MCF 10A (cell line): ENCODE measurements at regions not wholly inside any gene's neighbourhood (a gene's known extent, or its start where the extent isn't known, plus 50 kb on each side); places are given as distances from the start of the nearest gene placed in this dataset.

Experiments
- BruUV-seq: library from RNA; stranded (reverse); fragments of 400-500 nt; replicated peaks from 2 replicates; lab custom pipeline; 2021; lab: Mats Ljungman, UMichigan
- CTCF ChIA-PET: fragments of 300-600 bp; sonication (Branson Sonifier 250); formaldehyde crosslinking; extraction: SDS; loops from one replicate; lab custom pipeline; 2021; ENCODE audit warnings: antibody characterized with exemption, inconsistent platforms; lab: Yijun Ruan, JAX
- POLR2A ChIA-PET: fragments of 300-600, 350-650 bp; sonication (Branson Sonifier 250); formaldehyde crosslinking; extraction: SDS; loops from one replicate; lab custom pipeline; 2020; ENCODE audit warnings: antibody characterized with exemption, inconsistent platforms; lab: Yijun Ruan, JAX
- DNase-seq: peaks from one replicate; pipeline ENCODE4 v3.0.0-alpha.2; 2018; ENCODE audit not compliant: unreplicated experiment
- H3K27ac Mint-ChIP-seq: one replicate; pipeline ENCODE4 v1.8.0; 2022; ENCODE audit warnings: mild to moderate bottlenecking, low read depth, mixed read lengths; ENCODE audit not compliant: unreplicated experiment
- H3K27me3 Mint-ChIP-seq: one replicate; pipeline ENCODE4 v1.8.0; 2022; ENCODE audit warnings: mixed read lengths; ENCODE audit not compliant: insufficient read depth, unreplicated experiment
- H3K36me3 Mint-ChIP-seq: one replicate; pipeline ENCODE4 v1.8.0; 2022; ENCODE audit warnings: mild to moderate bottlenecking, moderate library complexity, mixed read lengths; ENCODE audit not compliant: insufficient read depth, unreplicated experiment
- H3K4me1 Mint-ChIP-seq: one replicate; pipeline ENCODE4 v1.8.0; 2022; ENCODE audit warnings: mixed read lengths; ENCODE audit not compliant: insufficient read depth, unreplicated experiment
- H3K4me3 Mint-ChIP-seq: one replicate; pipeline ENCODE4 v1.8.0; 2022; ENCODE audit warnings: mild to moderate bottlenecking, moderate library complexity, mixed read lengths; ENCODE audit not compliant: unreplicated experiment
- H3K9me3 Mint-ChIP-seq: one replicate; pipeline ENCODE4 v1.8.0; 2022; ENCODE audit warnings: mixed read lengths; ENCODE audit not compliant: unreplicated experiment
- intact Hi-C: fragments of 100-400 bp; cut with micrococcal nuclease; formaldehyde crosslinking; loops from 2 replicates; pipeline ENCODE4 v1.14.1; 2022
- TF ChIP-seq, protein P1 (sequence below): fragments of 200-600 bp; IDR thresholded peaks from one replicate; pipeline ENCODE4 v1.8.0; 2022; ENCODE audit warnings: antibody characterized with exemption, mild to moderate bottlenecking; ENCODE audit not compliant: unreplicated experiment

DNA sequence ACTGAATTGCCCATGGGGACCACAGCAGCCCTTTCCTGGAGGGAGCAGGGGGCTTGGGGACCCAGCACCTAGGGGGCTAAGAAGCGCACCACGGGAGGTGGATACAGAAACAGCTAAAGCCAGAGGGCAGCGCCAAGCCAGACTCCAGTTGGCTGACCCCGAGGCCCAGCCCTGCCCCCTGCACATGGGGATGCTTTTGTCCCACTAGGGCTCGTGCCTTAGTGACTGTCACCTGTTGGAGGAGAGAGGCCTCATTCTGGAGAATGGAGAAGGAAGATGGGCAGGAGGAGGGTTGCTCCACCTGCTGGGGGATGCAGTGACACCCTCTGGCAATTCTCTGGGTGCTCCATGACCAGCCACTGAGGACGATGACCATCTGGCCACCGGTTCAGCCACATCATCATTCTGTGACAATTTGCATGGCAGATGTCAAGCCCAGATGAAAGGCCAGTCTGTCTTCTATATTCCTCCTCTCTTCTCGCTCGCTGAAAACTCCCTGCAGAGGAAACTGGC is 167.8 kb upstream of the TLE3 start:
- Mint-ChIP-seq H3K4me3 (no peak overlapping the region), H3K27ac (no peak overlapping the region), H3K36me3 (no peaks in the 10 kb centered on the region), H3K27me3 (no peaks in the 10 kb centered on the region), H3K9me3 (no peaks in the 10 kb centered on the region), H3K4me1 (peaks cover 41% of the 10 kb centered on the region)
- POLR2A ChIA-PET, result no interaction called here
- BruUV-seq, result no TSS peak
- CTCF ChIA-PET, result interaction anchor here (0.6 kb wide), 1 partner anchor 167 kb away, joined by 4 read pairs; no protein-coding TSS in a partner anchor
- TF ChIP-seq, protein P1, sequence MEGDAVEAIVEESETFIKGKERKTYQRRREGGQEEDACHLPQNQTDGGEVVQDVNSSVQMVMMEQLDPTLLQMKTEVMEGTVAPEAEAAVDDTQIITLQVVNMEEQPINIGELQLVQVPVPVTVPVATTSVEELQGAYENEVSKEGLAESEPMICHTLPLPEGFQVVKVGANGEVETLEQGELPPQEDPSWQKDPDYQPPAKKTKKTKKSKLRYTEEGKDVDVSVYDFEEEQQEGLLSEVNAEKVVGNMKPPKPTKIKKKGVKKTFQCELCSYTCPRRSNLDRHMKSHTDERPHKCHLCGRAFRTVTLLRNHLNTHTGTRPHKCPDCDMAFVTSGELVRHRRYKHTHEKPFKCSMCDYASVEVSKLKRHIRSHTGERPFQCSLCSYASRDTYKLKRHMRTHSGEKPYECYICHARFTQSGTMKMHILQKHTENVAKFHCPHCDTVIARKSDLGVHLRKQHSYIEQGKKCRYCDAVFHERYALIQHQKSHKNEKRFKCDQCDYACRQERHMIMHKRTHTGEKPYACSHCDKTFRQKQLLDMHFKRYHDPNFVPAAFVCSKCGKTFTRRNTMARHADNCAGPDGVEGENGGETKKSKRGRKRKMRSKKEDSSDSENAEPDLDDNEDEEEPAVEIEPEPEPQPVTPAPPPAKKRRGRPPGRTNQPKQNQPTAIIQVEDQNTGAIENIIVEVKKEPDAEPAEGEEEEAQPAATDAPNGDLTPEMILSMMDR, result no peak
- DNase-seq, result no peak
- intact Hi-C loops, result no loop called here

GRCh38 chr15:70264738-70265465 is 167.2 kb upstream of the TLE3 start:
- no TSS peak for BruUV-seq
- H3K27ac Mint-ChIP-seq, result no peak overlapping the region
- TF ChIP-seq, protein P1, result no peak
- intact Hi-C loops, result no loop called here
- no peak for DNase-seq
- no peaks in the 10 kb centered on the region for H3K36me3 Mint-ChIP-seq
- POLR2A ChIA-PET, result no interaction called here
- H3K4me1 Mint-ChIP-seq, result peaks cover 34% of the 10 kb centered on the region
- H3K4me3 Mint-ChIP-seq, result no peak overlapping the region
- no peaks in the 10 kb centered on the region for H3K27me3 Mint-ChIP-seq
- CTCF ChIA-PET, result interaction anchor here (0.6 kb wide), 1 partner anchor 76 kb away, joined by 3 read pairs; no protein-coding TSS in a partner anchor
- no peaks in the 10 kb centered on the region for H3K9me3 Mint-ChIP-seq

DNA sequence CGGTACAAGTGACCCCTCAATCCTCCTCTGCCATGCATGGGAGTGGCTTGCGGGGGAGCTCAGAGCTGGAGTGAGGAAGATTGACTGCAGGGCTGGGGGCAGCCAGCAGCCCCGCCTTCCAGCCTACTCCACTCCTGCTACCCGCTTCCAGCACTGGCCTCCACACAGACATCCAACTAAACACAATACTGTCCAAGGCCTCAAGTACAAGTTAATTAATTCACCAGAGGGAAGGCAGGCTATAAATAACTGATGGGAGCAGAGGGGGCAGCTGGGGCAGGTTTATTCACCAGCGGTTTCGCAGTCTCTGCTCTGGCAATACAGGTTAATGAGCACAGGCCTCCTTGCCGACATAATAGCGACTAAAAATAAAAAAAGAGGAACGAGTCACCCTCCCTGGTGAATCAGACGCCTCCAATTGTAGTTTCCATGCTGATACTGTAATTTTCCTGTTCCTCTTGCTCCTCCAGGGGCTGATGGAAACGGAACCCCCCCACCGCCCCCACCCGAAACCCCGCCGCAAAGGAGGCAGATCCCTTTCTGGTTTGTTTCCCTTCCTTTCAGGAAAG is 166.4 kb upstream of the TLE3 start:
- intact Hi-C loops, result no loop called here
- POLR2A ChIA-PET, result no interaction called here

More for the DNA sequence above, 166.4 kb upstream of the TLE3 start:
- no TSS peak for BruUV-seq
- TF ChIP-seq, protein P1, result no peak
- Mint-ChIP-seq H3K27ac (no peak overlapping the region), H3K9me3 (no peaks in the 10 kb centered on the region), H3K4me1 (peaks cover 27% of the 10 kb centered on the region), H3K4me3 (no peak overlapping the region), H3K27me3 (no peaks in the 10 kb centered on the region), H3K36me3 (no peaks in the 10 kb centered on the region)
- no peak for DNase-seq
- CTCF ChIA-PET, result interaction anchor here (0.7 to 1.2 kb wide), 2 partner anchors 15 to 787 kb away, joined by 3 to 4 read pairs; no protein-coding TSS in a partner anchor
